ENCODE measurements at regions not wholly inside any gene's neighbourhood (a gene's known extent, or its start where the extent isn't known, plus 50 kb on each side); places are given as distances from the start of the nearest gene placed in this dataset.

GRCh38 chrX:73913580-73913979, 61.1 kb upstream of the XIST start:
- no peak for TF ChIP-seq CTCF (IDR thresholded peaks at IDR 0.05)
- no peak for TF ChIP-seq POLR2A (IDR thresholded peaks at IDR 0.05)
